Pulmonary artery endothelial cell (primary cell): ENCODE measurements at regions not wholly inside any gene's neighbourhood (a gene's known extent, or its start where the extent isn't known, plus 50 kb on each side); places are given as distances from the start of the nearest gene placed in this dataset.

Experiments
- DNase-seq: peaks from one replicate; pipeline ENCODE4 v3.0.0-alpha.2; 2011; ENCODE audit warnings: low read depth, low spot score

- no peak for DNase-seq
Observed at GRCh38 chr4:180675359-180675650, 1567.9 kb upstream of the TENM3 start.

- no peak for DNase-seq
Observed at GRCh38 chr4:180680305-180680704, 1562.9 kb upstream of the TENM3 start.

DNA sequence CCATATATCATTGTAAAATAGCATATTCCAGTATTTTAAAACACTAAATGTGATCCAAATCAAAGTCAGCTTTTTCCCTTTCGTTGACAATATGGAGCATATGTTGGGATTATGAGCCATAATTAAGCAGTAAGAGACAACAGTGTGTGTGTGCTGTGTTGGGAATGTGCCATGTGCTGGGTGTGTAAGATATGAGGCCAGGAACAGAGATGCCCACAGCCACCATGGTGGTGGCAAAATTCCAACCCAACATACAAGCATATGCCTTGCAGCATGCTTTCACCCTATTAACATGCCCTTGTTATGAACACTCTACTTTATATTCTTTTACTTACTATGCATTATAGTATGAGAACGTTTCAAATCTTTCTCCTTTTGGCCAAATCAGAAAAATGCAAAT is 1560.4 kb upstream of the TENM3 start:
- DNase-seq = no peak

GRCh38 chr4:180683186-180683585 is 1560.0 kb upstream of the TENM3 start:
- DNase-seq = no peak

- DNase-seq = no peak
Observed at GRCh38 chr4:180688480-180688879, 1554.7 kb upstream of the TENM3 start.

GRCh38 chr4:180694875-180695274 is 1548.3 kb upstream of the TENM3 start:
- DNase-seq = no peak

DNA sequence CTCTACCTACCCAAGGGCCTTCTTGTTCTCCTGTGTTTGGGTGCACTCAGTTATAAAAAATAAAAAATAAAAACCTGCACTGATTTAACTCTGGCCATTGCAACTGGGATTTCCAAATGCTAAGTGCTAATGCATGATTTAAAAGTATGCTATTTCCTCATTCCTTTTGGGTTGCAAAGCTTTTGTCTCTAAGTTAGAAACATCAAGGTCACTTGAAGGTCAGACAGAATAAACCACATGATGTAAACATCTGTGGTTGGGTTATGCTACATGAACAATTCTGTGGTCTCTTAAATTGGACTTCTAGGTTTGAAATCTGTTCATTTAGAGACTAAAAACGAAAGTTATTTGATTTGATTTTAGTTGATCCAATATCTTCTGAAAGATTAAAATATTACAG is 1547.4 kb upstream of the TENM3 start:
- DNase-seq = no peak

DNA sequence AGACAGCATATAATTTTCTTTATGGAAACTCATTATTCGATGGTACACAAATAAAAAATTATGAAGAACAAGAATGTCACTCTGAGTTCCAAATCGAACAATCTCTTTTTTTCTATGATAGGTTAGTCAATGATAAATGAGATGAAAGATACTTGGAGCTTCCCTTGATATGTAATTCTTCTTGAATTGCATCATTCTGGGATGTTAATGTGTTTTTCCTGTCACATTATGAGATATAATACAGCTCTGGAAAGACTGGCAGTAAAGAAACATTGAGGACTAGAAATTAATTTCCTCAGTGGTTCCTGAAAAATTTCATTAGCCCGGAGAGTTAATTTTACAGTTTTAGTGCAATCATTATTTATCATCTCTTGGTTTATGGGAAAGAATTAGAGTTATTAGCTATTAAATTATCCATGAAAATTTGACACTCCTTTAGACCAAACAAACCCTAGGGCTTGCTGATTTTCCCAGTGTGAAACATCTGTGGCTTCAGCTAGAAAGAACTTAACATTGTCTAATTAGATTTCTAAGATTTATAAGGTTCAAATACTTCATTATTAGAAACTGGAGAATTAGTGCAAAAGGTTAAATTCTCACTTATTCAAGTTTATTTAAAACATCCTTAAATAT is 1546.6 kb upstream of the TENM3 start:
- no peak for DNase-seq

- DNase-seq = no peak
Observed at GRCh38 chr4:180698550-180699195, 1544.5 kb upstream of the TENM3 start.

- no peak for DNase-seq
Observed at GRCh38 chr4:180706766-180707165, 1536.4 kb upstream of the TENM3 start.

DNA sequence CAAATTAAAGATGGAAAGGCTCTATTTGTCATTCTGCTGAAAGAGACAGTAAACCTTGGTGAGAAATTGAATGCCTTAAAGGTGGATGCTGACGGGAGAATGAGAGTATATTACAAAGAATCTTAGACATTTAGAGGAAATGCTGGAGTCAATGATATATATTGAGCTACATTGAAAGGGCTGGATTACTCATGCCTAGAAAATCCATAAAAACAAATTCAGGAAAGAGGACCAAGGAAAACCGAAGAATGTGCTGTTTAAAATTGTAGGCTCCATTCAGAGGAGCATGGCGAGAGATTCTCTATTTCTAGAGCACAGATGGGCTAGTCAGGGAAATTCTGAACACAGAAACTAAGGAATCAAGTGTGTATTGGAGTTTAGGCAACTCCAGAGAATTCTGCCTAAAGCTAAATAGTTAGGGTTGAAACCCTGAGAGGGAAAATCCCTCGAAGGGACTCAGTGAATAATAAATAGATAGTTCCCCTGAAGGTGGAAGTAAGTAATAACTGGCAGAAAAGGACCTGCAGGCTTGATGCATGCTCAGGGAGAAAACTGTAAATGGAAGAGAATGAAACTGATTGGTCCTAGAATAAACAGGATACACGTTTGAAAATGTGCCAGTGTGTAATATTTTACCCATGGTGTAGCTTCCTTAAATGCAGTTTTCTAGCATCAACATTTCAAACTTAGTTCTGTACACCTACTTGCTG is 1532.4 kb upstream of the TENM3 start:
- DNase-seq = no peak

DNA sequence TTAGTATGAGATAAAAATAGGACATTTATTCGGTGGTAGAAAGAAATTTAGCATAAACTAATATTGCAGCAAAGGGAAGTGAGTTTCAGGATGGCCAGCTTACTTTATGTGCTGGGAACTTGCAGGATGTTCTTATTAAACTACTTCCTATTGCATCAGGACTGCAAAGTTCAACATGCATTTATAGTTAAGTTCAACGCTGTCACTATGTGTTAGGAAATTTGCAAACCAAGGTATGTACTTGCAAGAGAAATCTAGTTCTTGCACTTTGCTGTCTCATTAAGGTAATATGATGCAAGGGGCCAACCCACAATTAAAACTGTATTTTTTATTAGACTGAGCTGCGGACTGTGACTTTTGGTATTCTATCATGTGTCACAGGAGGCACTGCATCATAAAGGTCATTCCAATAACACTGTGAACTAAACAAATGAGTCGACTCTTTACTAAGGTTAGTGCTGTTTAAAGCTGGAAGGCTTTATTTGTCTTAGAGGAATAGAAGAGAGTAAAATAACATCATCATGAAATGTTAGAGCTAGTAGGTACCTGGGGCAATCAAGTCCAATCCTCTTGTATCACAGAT is 1525.7 kb upstream of the TENM3 start:
- DNase-seq = no peak

DNA sequence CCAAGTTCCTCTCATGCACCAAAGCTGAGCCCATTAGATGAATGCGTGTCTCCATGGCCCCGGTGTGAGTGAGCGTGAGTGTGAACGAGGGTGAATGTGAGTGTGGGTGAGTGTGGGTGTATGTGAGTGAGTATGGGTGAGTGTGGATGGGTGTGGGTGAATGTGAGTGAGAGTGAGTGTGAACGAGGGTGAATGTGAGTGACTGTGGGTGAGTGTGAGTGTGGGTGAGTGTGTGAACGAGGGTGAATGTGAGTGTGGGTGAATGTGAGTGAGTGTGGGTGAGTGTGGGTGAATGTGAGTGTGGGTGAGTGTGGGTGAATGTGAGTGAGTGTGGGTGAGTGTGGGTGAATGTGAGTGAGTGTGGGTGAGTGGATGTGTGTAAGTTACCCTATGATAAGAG is 1521.8 kb upstream of the TENM3 start:
- DNase-seq = no peak

GRCh38 chr4:180726611-180727010 is 1516.6 kb upstream of the TENM3 start:
- DNase-seq = no peak

GRCh38 chr4:180727478-180727877 is 1515.7 kb upstream of the TENM3 start:
- no peak for DNase-seq

DNA sequence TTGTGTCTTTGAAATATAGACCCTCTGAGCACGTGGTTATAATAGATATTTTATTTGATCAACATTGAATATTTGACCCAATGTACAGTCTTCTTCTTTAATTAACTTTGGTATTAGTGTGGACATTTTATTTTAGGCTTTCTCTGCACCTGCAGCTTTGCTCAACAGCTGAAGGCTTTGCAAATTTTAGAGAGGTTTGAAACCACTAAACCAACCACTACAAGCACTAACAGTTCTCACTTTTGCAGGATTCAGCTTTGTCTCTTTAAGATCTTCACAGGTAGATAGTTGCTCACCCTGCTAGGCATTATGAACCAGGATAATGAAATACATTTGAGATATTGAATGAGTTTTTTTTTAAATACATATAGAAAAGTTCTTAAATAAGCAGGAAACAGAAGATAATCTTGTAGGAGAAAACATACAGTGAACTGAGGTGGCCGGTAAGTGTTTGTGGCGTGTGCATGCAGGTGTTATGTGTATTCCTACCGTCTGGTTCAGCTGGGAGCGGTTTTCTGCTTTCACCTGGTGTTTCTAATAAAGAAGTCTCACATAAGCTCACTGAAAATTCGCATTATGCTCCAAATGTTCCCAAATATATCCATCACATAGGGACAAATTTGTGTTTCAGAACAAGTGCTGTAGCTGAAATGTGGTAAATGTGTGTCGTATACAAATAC is 1508.3 kb upstream of the TENM3 start:
- no peak for DNase-seq

DNA sequence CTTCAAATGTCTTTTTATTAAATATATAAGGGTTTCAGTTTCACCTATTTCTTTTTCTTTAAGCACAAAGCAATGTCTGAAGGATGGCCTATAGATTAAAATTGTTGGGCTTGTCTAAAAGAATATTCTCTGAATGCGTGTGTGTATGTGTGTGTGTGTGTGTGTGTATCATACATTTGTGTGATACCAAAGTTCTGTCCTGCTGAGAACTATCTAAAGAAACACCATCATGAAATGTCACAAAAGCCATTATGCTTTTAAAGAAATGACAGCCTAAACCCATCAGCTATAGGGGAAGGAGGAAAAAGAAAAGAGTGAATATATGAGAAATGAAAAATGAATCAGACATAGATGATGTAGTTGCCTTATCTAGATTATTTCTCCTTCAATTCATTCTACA is 1501.5 kb upstream of the TENM3 start:
- DNase-seq = no peak

GRCh38 chr4:180745019-180745418 is 1498.2 kb upstream of the TENM3 start:
- DNase-seq = no peak

- no peak for DNase-seq
Observed at GRCh38 chr4:180751009-180751408, 1492.2 kb upstream of the TENM3 start.

DNA sequence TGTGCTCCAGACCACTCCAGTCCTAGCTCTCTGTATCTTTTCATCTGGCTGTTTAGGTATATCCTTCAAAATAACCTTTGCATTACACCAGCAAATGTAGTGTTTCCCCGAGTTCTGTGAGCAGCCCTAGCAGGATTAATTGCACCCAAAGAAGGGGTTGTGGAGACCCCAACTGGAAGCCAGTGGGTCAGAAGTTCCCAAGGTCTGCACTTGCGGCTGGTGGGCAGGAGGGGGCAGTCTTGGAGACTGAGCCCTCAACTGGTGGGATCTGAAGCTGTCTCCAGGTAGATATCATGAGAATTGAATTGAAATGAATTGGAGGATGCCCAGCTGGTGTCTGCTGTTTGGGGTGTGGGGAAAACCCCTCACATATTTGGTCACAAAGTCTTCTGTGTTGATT is 1485.3 kb upstream of the TENM3 start:
- DNase-seq = no peak

- no peak for DNase-seq
Observed at GRCh38 chr4:180766045-180766444, 1477.2 kb upstream of the TENM3 start.
